ENCODE measurements at regions not wholly inside any gene's neighbourhood (a gene's known extent, or its start where the extent isn't known, plus 50 kb on each side); places are given as distances from the start of the nearest gene placed in this dataset.
"Not testable (repeated sequence)": the region's sequence is repeated elsewhere in the genome, so short reads cannot be mapped to it uniquely, and the experiment has no call there.

DNA sequence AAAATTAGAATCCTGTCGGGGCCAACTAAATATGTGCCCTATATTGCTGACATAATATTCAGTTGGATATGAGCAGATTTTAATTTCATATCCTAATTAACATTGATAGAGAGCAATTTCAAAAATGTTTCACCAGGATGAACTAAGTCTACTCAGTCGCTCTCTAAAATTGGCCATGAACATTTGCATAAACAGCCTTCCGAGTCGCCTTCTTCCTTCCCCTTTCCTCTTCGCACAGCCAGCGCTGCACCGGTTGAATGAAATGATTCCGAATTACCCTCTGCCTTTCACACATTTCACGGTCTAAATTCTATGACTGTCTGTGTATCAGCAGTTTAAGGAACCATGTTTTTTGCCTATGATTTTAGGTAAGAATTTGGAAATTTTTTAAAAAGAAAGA, 413.7 kb downstream of the LIG4 start:
- TF ChIP-seq CTCF (IDR thresholded peaks at IDR 0.05; ENCODE audit: low read depth, low read length, missing control alignments): no peak
- no peak overlapping the region for H3K4me3 ChIP-seq (replicated peaks; ENCODE audit: low read depth, low read length)
- DNase-seq (ENCODE audit: extremely low read depth, low read depth): no peak

DNA sequence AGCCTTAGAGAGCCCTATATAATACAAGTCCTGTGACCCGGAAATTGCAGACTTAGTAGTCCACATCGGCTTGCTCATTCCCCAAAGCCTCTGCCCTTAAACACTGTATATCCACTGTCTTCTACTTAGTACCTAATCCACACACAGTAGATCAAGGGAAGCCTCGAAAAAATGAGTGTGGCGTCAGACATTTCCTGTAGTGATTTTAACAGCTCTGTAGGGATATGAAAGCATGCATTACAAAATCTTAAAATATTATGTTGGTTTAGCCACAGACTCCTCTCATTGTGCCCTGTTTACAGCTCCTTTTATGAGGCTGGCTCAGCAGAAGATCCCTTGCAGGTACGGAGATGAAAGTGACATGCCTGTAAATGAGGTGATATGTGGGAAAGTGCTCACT, 416.3 kb downstream of the LIG4 start:
- no peak overlapping the region for H3K4me3 ChIP-seq (replicated peaks; ENCODE audit: low read depth, low read length)
- TF ChIP-seq CTCF (IDR thresholded peaks at IDR 0.05; ENCODE audit: low read depth, low read length, missing control alignments): no peak
- DNase-seq (ENCODE audit: extremely low read depth, low read depth): no peak

- no peak for TF ChIP-seq CTCF (IDR thresholded peaks at IDR 0.05; ENCODE audit: low read depth, low read length, missing control alignments)
- DNase-seq (ENCODE audit: extremely low read depth, low read depth): no peak
- H3K4me3 ChIP-seq (replicated peaks; ENCODE audit: low read depth, low read length): no peak overlapping the region
Observed at GRCh38 chr13:107790397-107790796, 424.9 kb downstream of the LIG4 start.

- TF ChIP-seq CTCF (IDR thresholded peaks at IDR 0.05; ENCODE audit: low read depth, low read length, missing control alignments): no peak
- no peak for DNase-seq (ENCODE audit: extremely low read depth, low read depth)
- H3K4me3 ChIP-seq (replicated peaks; ENCODE audit: low read depth, low read length): no peak overlapping the region
Observed at GRCh38 chr13:107788464-107789165, 426.7 kb downstream of the LIG4 start.

- H3K4me3 ChIP-seq (replicated peaks; ENCODE audit: low read depth, low read length); DNase-seq (ENCODE audit: extremely low read depth, low read depth): not testable (repeated sequence)
Observed at GRCh38 chr13:107782646-107783045, 432.7 kb downstream of the LIG4 start.

DNA sequence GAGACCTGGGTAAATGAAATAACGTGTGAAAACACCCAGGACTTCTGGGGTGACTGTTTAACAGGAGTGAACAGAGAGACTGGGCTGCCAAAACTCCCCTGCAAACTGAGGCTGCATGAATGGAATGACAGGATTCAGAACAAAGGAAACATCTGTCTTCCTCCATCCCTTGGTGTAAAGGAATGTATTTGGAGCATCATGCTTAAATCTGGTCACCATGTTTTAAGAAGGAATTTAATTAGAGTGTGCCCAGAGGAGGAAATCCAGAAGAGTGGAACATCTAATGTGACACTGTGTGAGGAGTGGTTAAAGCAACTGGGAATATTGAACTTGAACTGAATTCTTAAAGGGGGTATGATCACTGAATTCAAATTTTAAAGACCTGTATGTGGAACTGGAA, 437.2 kb downstream of the LIG4 start:
- no peak overlapping the region for H3K4me3 ChIP-seq (replicated peaks; ENCODE audit: low read depth, low read length)
- TF ChIP-seq CTCF (IDR thresholded peaks at IDR 0.05; ENCODE audit: low read depth, low read length, missing control alignments): no peak
- DNase-seq (ENCODE audit: extremely low read depth, low read depth): no peak

DNA sequence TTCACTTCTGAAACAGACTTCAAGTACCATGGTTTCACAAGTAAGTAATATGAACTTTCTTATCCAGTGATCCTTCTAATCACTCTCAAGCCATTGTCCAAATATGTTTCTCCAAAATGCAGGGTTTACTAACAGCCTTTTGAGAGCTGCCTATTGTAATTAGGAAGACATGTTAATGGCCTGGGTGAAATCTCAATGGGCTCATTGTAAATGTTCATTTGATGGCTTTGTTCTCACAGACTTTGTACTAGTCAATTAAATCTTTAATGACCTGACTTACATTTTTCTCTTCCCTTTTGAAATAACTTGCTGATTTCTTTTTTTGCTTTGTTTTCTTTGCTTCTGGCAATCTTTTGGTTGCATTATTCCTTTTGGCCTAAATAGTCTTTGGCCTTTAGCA, 444.8 kb downstream of the LIG4 start:
- no peak for DNase-seq (ENCODE audit: extremely low read depth, low read depth)
- TF ChIP-seq CTCF (IDR thresholded peaks at IDR 0.05; ENCODE audit: low read depth, low read length, missing control alignments): no peak

More for the DNA sequence above, 444.8 kb downstream of the LIG4 start:
- no peak overlapping the region for H3K4me3 ChIP-seq (replicated peaks; ENCODE audit: low read depth, low read length)
